GM23338 (cell line): ENCODE measurements at regions not wholly inside any gene's neighbourhood (a gene's known extent, or its start where the extent isn't known, plus 50 kb on each side); places are given as distances from the start of the nearest gene placed in this dataset.

Experiments used
- ATAC-seq: fragments of 200-7000 bp; cut with Tn5 transposase; 3 replicates; pipeline ENCODE4 v1.9.1; 2020
- DNase-seq: peaks from one replicate; pipeline ENCODE4 v3.0.0-alpha.2; 2015; ENCODE audit warnings: low spot score
- H2AFZ ChIP-seq: fragments of 200-600 bp; sonication (generic); 2 replicates; pipeline ENCODE4 v1.8.0; 2016; ENCODE audit warnings: antibody characterized with exemption, mild to moderate bottlenecking, moderate library complexity
- H3F3A ChIP-seq: fragments of 200-600 bp; sonication (generic); replicated peaks from 2 replicates; pipeline ENCODE4 v1.8.0; 2017; ENCODE audit warnings: antibody characterized with exemption, mixed run types, low read depth
- H3K27ac ChIP-seq: fragments of 200-600 bp; sonication (generic); 2 replicates; pipeline ENCODE4 v1.6.1; 2016; ENCODE audit warnings: low read depth
- H3K27me3 ChIP-seq: fragments of 200-600 bp; sonication (generic); 2 replicates; pipeline ENCODE4 v1.8.0; 2016; ENCODE audit warnings: mild to moderate bottlenecking, mixed run types, moderate library complexity; ENCODE audit not compliant: insufficient read depth
- H3K36me3 ChIP-seq: fragments of 200-600 bp; sonication (generic); 2 replicates; pipeline ENCODE4 v1.8.0; 2016; ENCODE audit warnings: mild to moderate bottlenecking; ENCODE audit not compliant: insufficient read depth
- H3K4me1 ChIP-seq: fragments of 200-600 bp; sonication (generic); 2 replicates; pipeline ENCODE4 v1.8.0; 2016; ENCODE audit warnings: mild to moderate bottlenecking, moderate library complexity; ENCODE audit not compliant: insufficient read depth
- H3K4me2 ChIP-seq: fragments of 200-600 bp; sonication (generic); 2 replicates; pipeline ENCODE4 v1.7.1; 2017; ENCODE audit warnings: mixed run types
- H3K4me3 ChIP-seq: fragments of 200-600 bp; sonication (generic); 2 replicates; pipeline ENCODE4 v1.6.1; 2016; ENCODE audit warnings: mixed run types
- H3K79me2 ChIP-seq: fragments of 200-600 bp; sonication (generic); replicated peaks from 2 replicates; pipeline ENCODE4 v1.8.0; 2017; ENCODE audit warnings: mild to moderate bottlenecking; ENCODE audit not compliant: insufficient read depth
- H3K9me2 ChIP-seq: fragments of 200-600 bp; sonication (generic); 2 replicates; pipeline ENCODE4 v1.8.0; 2017; ENCODE audit not compliant: insufficient read depth
- H4K20me1 ChIP-seq: fragments of 200-600 bp; sonication (generic); replicated peaks from 2 replicates; pipeline ENCODE4 v1.8.0; 2017; ENCODE audit warnings: mild to moderate bottlenecking; ENCODE audit not compliant: insufficient read depth
- H3K27ac Mint-ChIP-seq: 2 replicates; pipeline ENCODE4 v1.8.0; 2020; ENCODE audit warnings: inconsistent platforms, mild to moderate bottlenecking, moderate library complexity, mixed read lengths
- H3K27me3 Mint-ChIP-seq: 3 replicates; pipeline ENCODE4 v1.8.0; 2022; ENCODE audit warnings: low read depth, mild to moderate bottlenecking, moderate library complexity, mixed read lengths, inconsistent platforms; ENCODE audit not compliant: insufficient read depth, poor library complexity
- H3K36me3 Mint-ChIP-seq: 3 replicates; pipeline ENCODE4 v1.8.0; 2021; ENCODE audit warnings: low read depth, mild to moderate bottlenecking, inconsistent platforms, moderate library complexity, mixed read lengths
- H3K4me1 Mint-ChIP-seq: 3 replicates; pipeline ENCODE4 v1.8.0; 2020; ENCODE audit warnings: mild to moderate bottlenecking, inconsistent platforms, mixed read lengths
- H3K4me3 Mint-ChIP-seq: 3 replicates; pipeline ENCODE4 v1.8.0; 2021; ENCODE audit warnings: moderate library complexity, mild to moderate bottlenecking, inconsistent platforms, mixed read lengths
- H3K9me3 Mint-ChIP-seq: 3 replicates; pipeline ENCODE4 v1.8.0; 2020; ENCODE audit warnings: moderate library complexity, mild to moderate bottlenecking, inconsistent platforms, mixed read lengths
- CTCF ChIP-seq, 2 experiments: fragments of 200-600 bp in 1 of 2; sonication (generic) in 1 of 2; conservative IDR thresholded peaks; 2 replicates each; pipeline versions ENCODE4 v1.5.1 to v1.6.1; 2016 to 2017; ENCODE audit warnings: antibody characterized with exemption in 2 of 2, low read depth in 2 of 2, mild to moderate bottlenecking in 2 of 2, moderate library complexity in 1 of 2
- NANOG ChIP-seq: IDR thresholded peaks from 2 replicates; pipeline ENCODE4 v1.6.1; 2016; ENCODE audit warnings: antibody characterized with exemption, borderline replicate concordance
- REST ChIP-seq: IDR thresholded peaks from one replicate; pipeline ENCODE4 v1.6.1; 2018; ENCODE audit warnings: antibody characterized with exemption; ENCODE audit not compliant: unreplicated experiment
- STAT1 ChIP-seq: IDR thresholded peaks from one replicate; pipeline ENCODE4 v1.6.1; 2016; ENCODE audit warnings: antibody characterized with exemption; ENCODE audit not compliant: unreplicated experiment
- ZNF331 ChIP-seq: fragments of 250-450 bp; sonication (Bioruptor Pico); IDR thresholded peaks from 2 replicates; pipeline ENCODE4 v1.5.0; 2020; ENCODE audit warnings: low read depth, mild to moderate bottlenecking, moderate library complexity

GRCh38 chr7:114182837-114183236 is 231.8 kb upstream of the FOXP2 start:
- no peak overlapping the region for H3K4me3 Mint-ChIP-seq
- DNase-seq = no peak

GRCh38 chr7:114181280-114181679 is 233.3 kb upstream of the FOXP2 start:
- TF ChIP-seq NANOG (no peak), STAT1 (no peak), CTCF (conservative IDR thresholded peaks at IDR 0.05; ENCODE audit: low read depth in 2 of 2) (no peak)
- ATAC-seq = peak; percentile 56
- no peaks in the 10 kb centered on the region for H3K36me3 Mint-ChIP-seq

More at GRCh38 chr7:114182837-114183236, 231.8 kb upstream of the FOXP2 start:
- Histone ChIP-seq H3K27me3 (no peaks in the 10 kb centered on the region), H3K4me2 (no peak overlapping the region), H3K27ac (no peak overlapping the region), H2AFZ (no peak overlapping the region), H4K20me1 (no peaks in the 10 kb centered on the region), H3K36me3 (no peaks in the 10 kb centered on the region), H3K79me2 (no peaks in the 10 kb centered on the region), H3K4me1 (no peaks in the 10 kb centered on the region), H3F3A (no peaks in the 10 kb centered on the region), H3K4me3 (no peak overlapping the region), H3K9me2 (no peaks in the 10 kb centered on the region)
- Mint-ChIP-seq H3K27me3 (no peaks in the 10 kb centered on the region), H3K36me3 (no peaks in the 10 kb centered on the region), H3K9me3 (no peaks in the 10 kb centered on the region), H3K27ac (no peak overlapping the region), H3K4me1 (peaks cover 5% of the 10 kb centered on the region; the same call in 1 of the 3 replicates)
- no peak for ATAC-seq
- no peak for TF ChIP-seq NANOG
- TF ChIP-seq REST = no peak
- TF ChIP-seq ZNF331 (CRISPR knock-in tag) = no peak

More at GRCh38 chr7:114181280-114181679, 233.3 kb upstream of the FOXP2 start:
- H3K4me2 ChIP-seq = no peak overlapping the region
- no peaks in the 10 kb centered on the region for H4K20me1 ChIP-seq
- Mint-ChIP-seq H3K9me3 (no peaks in the 10 kb centered on the region), H3K4me3 (no peak overlapping the region), H3K27me3 (no peaks in the 10 kb centered on the region), H3K27ac (no peak overlapping the region), H3K4me1 (peaks cover 5% of the 10 kb centered on the region; the same call in 1 of the 3 replicates)
- H3K79me2 ChIP-seq = no peaks in the 10 kb centered on the region
- no peak overlapping the region for H3K4me3 ChIP-seq
- no peak overlapping the region for H2AFZ ChIP-seq
- no peak overlapping the region for H3K27ac ChIP-seq
- no peaks in the 10 kb centered on the region for H3K27me3 ChIP-seq
- no peaks in the 10 kb centered on the region for H3K9me2 ChIP-seq
- no peaks in the 10 kb centered on the region for H3K36me3 ChIP-seq
- no peaks in the 10 kb centered on the region for H3F3A ChIP-seq
- no peaks in the 10 kb centered on the region for H3K4me1 ChIP-seq
- DNase-seq = peak; percentile 6
